ENCODE measurements at regions not wholly inside any gene's neighbourhood (a gene's known extent, or its start where the extent isn't known, plus 50 kb on each side); places are given as distances from the start of the nearest gene placed in this dataset.

DNA sequence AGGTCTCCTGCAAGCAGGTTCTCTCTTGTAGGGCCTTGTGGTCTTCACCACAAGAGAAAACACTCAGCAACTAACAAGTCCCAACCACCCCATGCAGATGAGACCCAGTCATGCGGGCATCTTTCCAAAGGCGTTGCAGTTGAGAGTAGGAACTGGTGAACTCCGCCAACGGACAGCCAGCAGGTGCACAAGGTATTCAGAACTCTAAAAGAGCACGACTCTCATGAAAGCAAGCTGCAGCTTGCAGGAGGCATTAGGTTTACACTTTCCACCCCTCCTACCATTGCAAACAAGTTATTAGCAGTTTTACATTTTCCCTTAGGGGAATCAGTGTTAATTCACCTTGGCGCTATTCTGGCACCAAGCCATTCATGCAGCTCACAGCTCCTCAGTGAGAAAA is 173.4 kb upstream of the KIT start:
- TF ChIP-seq PATZ1 (CRISPR knock-in tag; IDR thresholded peaks at IDR 0.05; ENCODE audit: borderline replicate concordance), result no peak
- TF ChIP-seq TCF4 (CRISPR knock-in tag; IDR thresholded peaks at IDR 0.05; ENCODE audit: borderline replicate concordance), result no peak
- TF ChIP-seq TSHZ2 (CRISPR knock-in tag; IDR thresholded peaks at IDR 0.05), result no peak

Measured in SK-N-SH treated with all-trans-retinoic acid at 6 μM for 48 hours (cell line).